Upper lobe of left lung (tissue), 4 donors: ENCODE measurements at regions not wholly inside any gene's neighbourhood (a gene's known extent, or its start where the extent isn't known, plus 50 kb on each side); places are given as distances from the start of the nearest gene placed in this dataset.
"Not testable (repeated sequence)": the region's sequence is repeated elsewhere in the genome, so short reads cannot be mapped to it uniquely, and the experiment has no call there.

Experiments
- POLR2A ChIP-seq, 4 donors: fragments of 450-650 bp; IDR thresholded peaks; one replicate each; pipeline ENCODE4 v1.5.1; 2016 to 2017; ENCODE audit warnings: antibody characterized with exemption in 4 of 4, mild to moderate bottlenecking in 2 of 4
- POLR2AphosphoS5 ChIP-seq, 2 donors: sonication (generic); formaldehyde crosslinking; IDR thresholded peaks; one replicate each; pipeline ENCODE4 v1.5.1; 2017; ENCODE audit warnings: antibody characterized with exemption in 2 of 2
- TF ChIP-seq, protein P1 (sequence below), 6 experiments: fragments of 450-650 bp in 4 of 6; fragments of 200-600 bp in 2 of 6; sonication (generic) in 2 of 6; IDR thresholded peaks; one replicate each; pipeline ENCODE4 v1.5.1; 2016 to 2019; ENCODE audit warnings: antibody characterized with exemption in 6 of 6

DNA sequence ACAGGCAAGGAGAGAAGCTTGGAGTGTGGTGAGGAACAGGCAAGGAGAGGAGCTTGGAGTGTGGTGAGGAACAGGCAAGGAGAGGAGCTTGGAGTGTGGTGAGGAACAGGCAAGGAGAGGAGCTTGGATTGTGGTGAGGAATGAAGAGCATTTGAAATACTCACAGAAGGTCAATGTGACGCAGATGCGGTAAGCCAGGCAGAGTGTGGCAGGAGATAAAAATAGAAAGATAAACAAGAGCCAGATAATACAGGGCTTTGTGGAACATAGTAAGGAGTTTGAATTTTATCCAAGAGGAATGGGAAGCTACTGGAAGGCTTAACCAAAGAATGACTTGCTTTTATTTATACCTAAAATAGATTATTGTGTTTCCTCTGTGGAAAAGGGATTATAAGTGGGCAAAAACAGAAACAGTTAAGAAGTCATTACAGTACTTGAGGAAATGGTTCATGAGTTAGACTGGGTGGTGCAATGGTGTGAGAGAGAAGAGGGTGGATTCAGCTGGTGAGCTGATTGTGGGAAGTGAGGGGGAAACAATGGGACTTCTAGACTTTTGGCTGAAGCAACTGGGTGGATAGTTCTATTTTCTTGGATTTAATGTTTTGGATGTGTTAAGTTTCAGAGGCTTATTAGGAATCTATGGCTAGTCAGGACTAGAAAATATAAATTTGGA lies 900.1 kb upstream of the TPTE start:
- TF ChIP-seq, protein P1, sequence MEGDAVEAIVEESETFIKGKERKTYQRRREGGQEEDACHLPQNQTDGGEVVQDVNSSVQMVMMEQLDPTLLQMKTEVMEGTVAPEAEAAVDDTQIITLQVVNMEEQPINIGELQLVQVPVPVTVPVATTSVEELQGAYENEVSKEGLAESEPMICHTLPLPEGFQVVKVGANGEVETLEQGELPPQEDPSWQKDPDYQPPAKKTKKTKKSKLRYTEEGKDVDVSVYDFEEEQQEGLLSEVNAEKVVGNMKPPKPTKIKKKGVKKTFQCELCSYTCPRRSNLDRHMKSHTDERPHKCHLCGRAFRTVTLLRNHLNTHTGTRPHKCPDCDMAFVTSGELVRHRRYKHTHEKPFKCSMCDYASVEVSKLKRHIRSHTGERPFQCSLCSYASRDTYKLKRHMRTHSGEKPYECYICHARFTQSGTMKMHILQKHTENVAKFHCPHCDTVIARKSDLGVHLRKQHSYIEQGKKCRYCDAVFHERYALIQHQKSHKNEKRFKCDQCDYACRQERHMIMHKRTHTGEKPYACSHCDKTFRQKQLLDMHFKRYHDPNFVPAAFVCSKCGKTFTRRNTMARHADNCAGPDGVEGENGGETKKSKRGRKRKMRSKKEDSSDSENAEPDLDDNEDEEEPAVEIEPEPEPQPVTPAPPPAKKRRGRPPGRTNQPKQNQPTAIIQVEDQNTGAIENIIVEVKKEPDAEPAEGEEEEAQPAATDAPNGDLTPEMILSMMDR (IDR thresholded peaks at IDR 0.05) = not testable (repeated sequence)
- TF ChIP-seq POLR2AphosphoS5, POLR2A (IDR thresholded peaks at IDR 0.05): not testable (repeated sequence)
